ENCODE measurements at regions not wholly inside any gene's neighbourhood (a gene's known extent, or its start where the extent isn't known, plus 50 kb on each side); places are given as distances from the start of the nearest gene placed in this dataset.

DNA sequence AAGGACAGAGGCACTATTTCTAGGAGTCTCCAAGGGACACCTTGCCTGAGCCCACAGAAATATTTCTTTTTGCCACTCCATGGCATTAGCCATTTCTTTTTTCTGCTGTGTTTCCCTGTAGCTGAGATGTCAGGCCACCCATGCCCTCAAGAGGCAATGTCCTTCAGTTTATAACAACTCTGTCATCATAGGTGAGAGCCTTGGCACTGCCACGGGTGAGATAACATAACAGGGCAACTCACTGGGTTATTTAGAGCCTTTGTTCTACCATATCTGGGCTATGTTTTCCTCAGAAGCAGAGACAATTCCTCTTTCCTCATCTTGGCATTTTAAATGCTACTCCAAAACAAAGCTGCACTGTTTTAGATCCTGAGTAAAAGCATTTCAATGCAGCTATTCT, 99.9 kb upstream of the MAOA start:
- Histone ChIP-seq H3K27ac (peak overlapping the region in 2 of 4 donors; percentile 8 to 12), H3K4me3 (no peak overlapping the region), H3K36me3 (replicated peaks in 1 of 2; ENCODE audit: insufficient read depth in 1 of 2, low read depth in 2 of 2) (no peaks in the 10 kb centered on the region), H3K9me3 (no peaks in the 10 kb centered on the region), H3K4me1 (peaks cover 18% of the 10 kb centered on the region), H3K27me3 (no peaks in the 10 kb centered on the region)
- TF ChIP-seq POLR2A (IDR thresholded peaks at IDR 0.05), result no peak
- no peak for TF ChIP-seq CTCF (IDR thresholded peaks at IDR 0.05)
- DNase-seq, result peak in 2 of 4 donors; percentile 18 to 24
- 0 to 25% methylated on average over 1 of the region's 1 CpG for WGBS, 2 donors
- intact Hi-C loops (cut with DNase I), result loop anchor here (10.0 kb wide), 1 partner anchor 201 kb away; no protein-coding TSS in a partner anchor
- no peak for ATAC-seq

DNA sequence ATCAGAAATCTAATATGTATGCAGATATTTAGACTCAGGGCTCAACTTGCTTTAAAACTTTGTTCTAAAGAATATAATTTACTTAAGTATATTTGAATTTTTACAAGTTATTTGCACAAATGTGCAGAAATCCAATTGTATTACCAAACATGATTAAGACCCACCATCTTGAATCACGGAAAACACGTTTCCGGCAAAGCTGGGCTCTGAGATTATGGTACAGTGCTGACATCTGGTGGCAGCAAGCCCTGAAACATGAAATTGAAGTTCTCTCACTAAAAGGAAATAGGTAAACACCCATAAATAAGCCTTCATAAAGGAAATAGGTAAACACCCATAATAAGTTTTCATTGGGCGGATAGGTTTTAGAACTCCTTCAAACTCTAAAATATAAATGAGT, 98.3 kb upstream of the MAOA start:
- no peak overlapping the region for H3K4me3 ChIP-seq
- 2 to 7% methylated on average over 4 of the region's 4 CpGs for WGBS, 2 donors
- TF ChIP-seq CTCF (IDR thresholded peaks at IDR 0.05) (peak in 6 of 7 experiments; percentile 32 to 78 (median 62)), POLR2A (IDR thresholded peaks at IDR 0.05) (no peak)
- H3K36me3 ChIP-seq (replicated peaks in 1 of 2; ENCODE audit: insufficient read depth in 1 of 2, low read depth in 2 of 2), result no peaks in the 10 kb centered on the region
- DNase-seq, result peak; percentile 61 to 79 (median 68)
- no peaks in the 10 kb centered on the region for H3K27me3 ChIP-seq
- H3K27ac ChIP-seq, result no peak overlapping the region
- intact Hi-C loops (cut with DNase I), result loop anchor here (10.0 kb wide), 1 partner anchor 203 kb away; no protein-coding TSS in a partner anchor
- H3K9me3 ChIP-seq, result no peaks in the 10 kb centered on the region
- H3K4me1 ChIP-seq, result peaks cover 10% of the 10 kb centered on the region
- peak; percentile 70 for ATAC-seq

DNA sequence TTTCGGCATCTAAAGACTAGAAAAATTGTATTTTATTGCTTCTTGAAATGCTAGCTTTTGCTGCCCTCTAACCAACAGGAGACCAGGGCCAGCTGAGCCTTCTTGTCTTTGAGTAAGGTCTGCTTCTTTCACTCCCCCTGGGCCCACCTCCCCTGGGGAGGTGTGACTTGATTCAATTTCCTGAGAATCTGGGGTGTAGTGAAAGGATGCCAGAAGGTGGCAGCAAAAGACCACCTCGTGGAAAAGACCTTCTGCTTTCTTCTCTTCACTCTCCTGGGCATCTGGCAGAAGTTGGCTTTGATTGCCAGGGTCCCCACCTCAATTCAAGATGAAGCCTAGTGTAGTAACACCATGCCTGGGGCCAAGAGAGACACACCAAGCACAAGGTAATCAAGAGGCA, 96.5 kb upstream of the MAOA start:
- Histone ChIP-seq H3K36me3 (replicated peaks in 1 of 2; ENCODE audit: insufficient read depth in 1 of 2, low read depth in 2 of 2) (no peaks in the 10 kb centered on the region), H3K27me3 (no peaks in the 10 kb centered on the region), H3K9me3 (no peaks in the 10 kb centered on the region), H3K4me3 (no peak overlapping the region), H3K27ac (peak overlapping the region in 1 of 4 donors; percentile 17), H3K4me1 (peaks cover 10% of the 10 kb centered on the region)
- 46 to 50% methylated on average over 2 of the region's 2 CpGs for WGBS, 2 donors
- ATAC-seq (peak; percentile 64), DNase-seq (peak; percentile 46 to 55 (median 53))
- TF ChIP-seq POLR2A (IDR thresholded peaks at IDR 0.05) (no peak), CTCF (IDR thresholded peaks at IDR 0.05) (peak in 6 of 7 experiments; percentile 21 to 70 (median 68))
- intact Hi-C loops (cut with DNase I), result loop anchor here (5.0 to 10.0 kb wide), 2 partner anchors 193 to 205 kb away; no protein-coding TSS in a partner anchor

DNA sequence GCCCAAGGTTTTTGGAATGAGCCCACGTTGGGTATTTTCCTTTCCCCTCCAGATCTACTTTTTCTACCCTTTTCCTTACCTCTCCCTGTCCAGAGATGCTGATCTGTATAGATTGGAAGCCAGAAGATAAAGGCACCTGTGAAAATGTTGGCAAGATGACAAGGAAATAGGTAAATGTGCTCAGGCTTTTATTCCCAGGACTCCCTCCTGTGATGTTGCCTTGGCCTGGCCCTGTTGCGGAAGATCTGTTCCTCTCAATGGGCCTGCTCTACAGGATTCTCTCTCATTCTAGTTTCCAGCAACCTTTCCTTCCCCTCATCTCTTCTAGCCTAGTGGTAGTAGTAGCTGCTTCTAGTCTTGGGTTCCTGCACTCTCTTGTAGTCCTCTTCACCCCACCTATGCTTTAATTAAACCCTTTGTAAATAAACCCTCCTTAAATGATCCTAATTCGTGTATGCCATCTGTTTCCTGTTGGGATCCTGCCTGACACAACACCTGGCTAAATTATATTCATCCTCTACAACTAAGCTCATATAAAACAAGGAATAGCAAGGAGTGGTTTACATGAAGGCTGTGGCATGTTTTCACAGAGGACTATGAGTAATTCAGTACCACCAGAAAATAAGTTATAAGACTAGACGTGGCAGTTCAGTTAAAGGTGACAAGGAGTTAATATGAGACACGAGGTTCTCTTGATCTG, 95.7 kb upstream of the MAOA start:
- TF ChIP-seq POLR2A (IDR thresholded peaks at IDR 0.05), result no peak
- TF ChIP-seq CTCF (IDR thresholded peaks at IDR 0.05), result no peak
- DNase-seq (no peak), ATAC-seq (no peak)
- H3K36me3 ChIP-seq (replicated peaks in 1 of 2; ENCODE audit: insufficient read depth in 1 of 2, low read depth in 2 of 2), result no peaks in the 10 kb centered on the region
- H3K27ac ChIP-seq, result peak overlapping the region in 2 of 4 donors; percentile 14 to 17
- intact Hi-C loops (cut with DNase I), result loop anchor here (5.0 kb wide), 1 partner anchor 192 kb away; no protein-coding TSS in a partner anchor
- peaks cover 10% of the 10 kb centered on the region for H3K4me1 ChIP-seq
- 58% methylated on average over 5 of the region's 5 CpGs for WGBS, 2 donors
- H3K9me3 ChIP-seq, result no peaks in the 10 kb centered on the region
- H3K4me3 ChIP-seq, result no peak overlapping the region
- H3K27me3 ChIP-seq, result no peaks in the 10 kb centered on the region
